ENCODE measurements at regions not wholly inside any gene's neighbourhood (a gene's known extent, or its start where the extent isn't known, plus 50 kb on each side); places are given as distances from the start of the nearest gene placed in this dataset.

DNA sequence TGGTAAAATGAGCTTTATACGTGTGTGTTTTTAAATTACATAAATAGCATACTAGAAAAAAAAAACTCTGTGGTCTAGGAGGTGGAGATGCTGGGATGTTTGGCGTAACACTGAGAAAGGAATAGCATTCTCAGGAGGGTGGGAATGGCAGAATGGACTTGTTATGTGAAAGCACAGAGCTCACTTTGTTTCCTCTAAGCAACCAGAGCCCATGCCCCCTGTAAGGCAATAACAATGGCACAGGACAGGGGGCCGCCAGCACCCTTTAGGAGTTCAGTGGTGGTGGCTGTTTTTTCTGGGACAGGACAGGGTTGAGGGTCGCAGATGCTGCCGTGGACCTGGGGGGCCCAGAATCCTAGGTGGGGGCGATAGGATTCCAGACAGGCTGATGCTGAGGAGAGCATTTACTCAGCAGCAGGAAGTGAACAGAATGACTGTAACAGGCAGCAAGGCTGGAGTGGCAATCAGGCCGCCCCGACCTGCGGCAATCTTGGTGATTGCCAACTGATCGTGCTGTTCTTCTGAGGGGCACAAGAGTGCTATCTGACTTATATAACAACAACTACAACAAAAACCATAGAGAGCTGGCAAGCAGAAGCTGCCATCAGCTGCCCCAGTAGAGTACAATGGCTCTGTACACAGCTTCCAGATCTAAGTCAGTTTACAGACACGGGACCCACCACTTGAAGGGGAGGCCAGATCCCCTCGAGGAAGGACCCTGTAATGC lies 160.4 kb downstream of the UACA start:
- TF ChIP-seq POLR2AphosphoS5 (IDR thresholded peaks at IDR 0.05) (no peak), POLR2A (IDR thresholded peaks at IDR 0.05) (no peak)
- TF ChIP-seq, protein P1, sequence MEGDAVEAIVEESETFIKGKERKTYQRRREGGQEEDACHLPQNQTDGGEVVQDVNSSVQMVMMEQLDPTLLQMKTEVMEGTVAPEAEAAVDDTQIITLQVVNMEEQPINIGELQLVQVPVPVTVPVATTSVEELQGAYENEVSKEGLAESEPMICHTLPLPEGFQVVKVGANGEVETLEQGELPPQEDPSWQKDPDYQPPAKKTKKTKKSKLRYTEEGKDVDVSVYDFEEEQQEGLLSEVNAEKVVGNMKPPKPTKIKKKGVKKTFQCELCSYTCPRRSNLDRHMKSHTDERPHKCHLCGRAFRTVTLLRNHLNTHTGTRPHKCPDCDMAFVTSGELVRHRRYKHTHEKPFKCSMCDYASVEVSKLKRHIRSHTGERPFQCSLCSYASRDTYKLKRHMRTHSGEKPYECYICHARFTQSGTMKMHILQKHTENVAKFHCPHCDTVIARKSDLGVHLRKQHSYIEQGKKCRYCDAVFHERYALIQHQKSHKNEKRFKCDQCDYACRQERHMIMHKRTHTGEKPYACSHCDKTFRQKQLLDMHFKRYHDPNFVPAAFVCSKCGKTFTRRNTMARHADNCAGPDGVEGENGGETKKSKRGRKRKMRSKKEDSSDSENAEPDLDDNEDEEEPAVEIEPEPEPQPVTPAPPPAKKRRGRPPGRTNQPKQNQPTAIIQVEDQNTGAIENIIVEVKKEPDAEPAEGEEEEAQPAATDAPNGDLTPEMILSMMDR (IDR thresholded peaks at IDR 0.05): no peak
- intact Hi-C loops (cut with DNase I): no loop called here
- DNase-seq (ENCODE audit: low spot score): no peak
- Histone ChIP-seq H3K9me3 (no peaks in the 10 kb centered on the region), H3K27ac (no peak overlapping the region), H3K36me3 (no peaks in the 10 kb centered on the region), H3K27me3 (replicated peaks; ENCODE audit: insufficient read depth) (no peaks in the 10 kb centered on the region), H3K4me3 (no peak overlapping the region), H3K4me1 (replicated peaks) (peaks cover 17% of the 10 kb centered on the region)
- WGBS: 65% methylated on average over 12 of the region's 12 CpGs

DNA sequence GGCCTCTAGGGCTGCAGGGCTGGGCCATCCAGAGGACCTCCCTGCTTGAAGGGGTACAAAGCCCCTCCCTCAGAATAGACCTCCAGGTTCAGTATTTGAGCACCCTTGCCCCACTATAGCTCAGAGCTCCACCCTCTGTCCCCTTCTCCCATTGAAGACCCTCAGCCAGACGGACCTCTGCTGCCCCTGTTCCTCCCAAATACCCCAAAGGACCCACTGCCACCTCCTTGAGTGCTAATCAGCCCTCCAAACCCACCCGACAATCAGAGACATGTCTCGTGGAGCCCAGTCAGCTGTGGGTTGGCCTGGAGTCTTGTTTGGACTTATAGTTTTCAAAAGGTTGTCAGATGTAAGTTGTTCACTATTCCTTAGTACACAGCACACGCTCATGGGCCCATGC lies 161.1 kb downstream of the UACA start:
- no peak overlapping the region for H3K27ac ChIP-seq
- intact Hi-C loops (cut with DNase I): no loop called here
- H3K27me3 ChIP-seq (replicated peaks; ENCODE audit: insufficient read depth): no peaks in the 10 kb centered on the region
- no peak for TF ChIP-seq POLR2A (IDR thresholded peaks at IDR 0.05)
- TF ChIP-seq, protein P1 (IDR thresholded peaks at IDR 0.05): no peak
- TF ChIP-seq POLR2AphosphoS5 (IDR thresholded peaks at IDR 0.05): no peak
- DNase-seq (ENCODE audit: low spot score): no peak
- H3K4me1 ChIP-seq (replicated peaks): peaks cover 17% of the 10 kb centered on the region
- 89% methylated on average over 4 of the region's 4 CpGs for WGBS
- no peaks in the 10 kb centered on the region for H3K36me3 ChIP-seq
- no peak overlapping the region for H3K4me3 ChIP-seq
- no peaks in the 10 kb centered on the region for H3K9me3 ChIP-seq

DNA sequence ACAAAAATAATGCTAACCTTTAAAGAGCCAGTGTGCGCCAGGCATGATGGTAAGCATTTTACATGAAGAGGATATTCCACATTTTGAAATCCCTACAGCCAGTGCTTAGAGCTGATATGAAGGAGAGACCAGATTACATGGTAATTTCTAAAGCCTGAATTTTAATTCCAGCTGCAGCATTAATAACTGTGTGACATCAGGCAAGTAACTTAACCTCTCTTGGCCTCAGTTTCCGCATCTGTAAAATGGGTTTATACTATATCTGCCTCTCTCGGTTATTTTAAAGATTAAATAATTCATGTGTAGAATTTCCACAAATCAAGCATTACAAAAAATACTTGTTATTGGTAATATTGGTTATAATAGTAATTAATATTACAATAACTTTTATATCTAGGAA lies 165.4 kb downstream of the UACA start:
- no peak overlapping the region for H3K4me3 ChIP-seq
- no peak for DNase-seq (ENCODE audit: low spot score)
- intact Hi-C loops (cut with DNase I): no loop called here
- no peak for TF ChIP-seq POLR2AphosphoS5 (IDR thresholded peaks at IDR 0.05)
- TF ChIP-seq POLR2A (IDR thresholded peaks at IDR 0.05): no peak
- TF ChIP-seq, protein P1 (IDR thresholded peaks at IDR 0.05): no peak
- WGBS: 99% methylated on average over 3 of the region's 3 CpGs
- H3K27ac ChIP-seq: no peak overlapping the region
- H3K9me3 ChIP-seq: no peaks in the 10 kb centered on the region
- no peaks in the 10 kb centered on the region for H3K36me3 ChIP-seq
- H3K27me3 ChIP-seq (replicated peaks; ENCODE audit: insufficient read depth): no peaks in the 10 kb centered on the region
- no peaks in the 10 kb centered on the region for H3K4me1 ChIP-seq (replicated peaks)

DNA sequence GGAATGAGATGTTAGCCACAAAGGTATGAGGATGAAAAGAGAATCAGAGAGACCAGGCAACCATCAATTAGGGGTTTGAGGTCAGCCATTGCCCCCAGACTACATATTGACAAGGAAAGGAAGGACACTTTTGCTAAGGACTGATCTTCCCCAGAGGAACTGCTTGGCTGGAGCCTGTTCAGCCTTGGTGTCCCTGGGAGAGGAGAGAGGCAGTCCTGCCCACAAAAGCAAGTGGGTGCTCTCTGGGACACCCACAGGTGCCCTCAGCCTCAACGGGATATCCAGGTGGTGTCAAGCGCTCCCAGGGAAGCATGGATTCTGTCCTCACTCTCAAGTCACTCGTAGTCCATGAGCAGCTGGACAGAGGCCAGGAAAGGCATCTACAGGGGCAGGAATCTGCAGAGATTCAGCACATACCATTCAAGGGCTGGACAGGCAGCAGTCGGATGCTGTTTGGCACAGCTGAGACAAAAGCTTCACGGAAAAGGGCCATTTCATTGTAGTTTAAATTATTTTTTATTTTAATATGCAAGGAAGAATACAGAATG lies 166.2 kb downstream of the UACA start:
- Histone ChIP-seq H3K27ac (no peak overlapping the region), H3K4me3 (no peak overlapping the region), H3K27me3 (replicated peaks; ENCODE audit: insufficient read depth) (no peaks in the 10 kb centered on the region), H3K36me3 (no peaks in the 10 kb centered on the region), H3K9me3 (no peaks in the 10 kb centered on the region), H3K4me1 (replicated peaks) (no peaks in the 10 kb centered on the region)
- TF ChIP-seq, protein P1 (IDR thresholded peaks at IDR 0.05): no peak
- no peak for TF ChIP-seq POLR2A (IDR thresholded peaks at IDR 0.05)
- no peak for TF ChIP-seq POLR2AphosphoS5 (IDR thresholded peaks at IDR 0.05)
- intact Hi-C loops (cut with DNase I): no loop called here
- no peak for DNase-seq (ENCODE audit: low spot score)
- WGBS: 56% methylated on average over 5 of the region's 5 CpGs

All from prostate gland (tissue), 2 donors.